ENCODE measurements at regions not wholly inside any gene's neighbourhood (a gene's known extent, or its start where the extent isn't known, plus 50 kb on each side); places are given as distances from the start of the nearest gene placed in this dataset.

GRCh38 chr10:3866332-3866731 is 81.3 kb upstream of the KLF6 start:
- no peak for TF ChIP-seq EZH2 (IDR thresholded peaks at IDR 0.05; ENCODE audit: insufficient read depth, poor library complexity, severe bottlenecking)
- no peak for TF ChIP-seq EZH2phosphoT487 (IDR thresholded peaks at IDR 0.05; ENCODE audit: insufficient read depth, low read depth)
